Kidney glomerular epithelial cell (primary cell): ENCODE measurements at regions not wholly inside any gene's neighbourhood (a gene's known extent, or its start where the extent isn't known, plus 50 kb on each side); places are given as distances from the start of the nearest gene placed in this dataset.
A peak's percentile ranks its signal among the peaks of the same experiment; 100 is the strongest.
"Not testable (repeated sequence)": the region's sequence is repeated elsewhere in the genome, so short reads cannot be mapped to it uniquely, and the experiment has no call there.

Experiments used
- DNase-seq: peaks from one replicate; lab custom pipeline; 2025; lab: John Stamatoyannopoulos, UW

DNA sequence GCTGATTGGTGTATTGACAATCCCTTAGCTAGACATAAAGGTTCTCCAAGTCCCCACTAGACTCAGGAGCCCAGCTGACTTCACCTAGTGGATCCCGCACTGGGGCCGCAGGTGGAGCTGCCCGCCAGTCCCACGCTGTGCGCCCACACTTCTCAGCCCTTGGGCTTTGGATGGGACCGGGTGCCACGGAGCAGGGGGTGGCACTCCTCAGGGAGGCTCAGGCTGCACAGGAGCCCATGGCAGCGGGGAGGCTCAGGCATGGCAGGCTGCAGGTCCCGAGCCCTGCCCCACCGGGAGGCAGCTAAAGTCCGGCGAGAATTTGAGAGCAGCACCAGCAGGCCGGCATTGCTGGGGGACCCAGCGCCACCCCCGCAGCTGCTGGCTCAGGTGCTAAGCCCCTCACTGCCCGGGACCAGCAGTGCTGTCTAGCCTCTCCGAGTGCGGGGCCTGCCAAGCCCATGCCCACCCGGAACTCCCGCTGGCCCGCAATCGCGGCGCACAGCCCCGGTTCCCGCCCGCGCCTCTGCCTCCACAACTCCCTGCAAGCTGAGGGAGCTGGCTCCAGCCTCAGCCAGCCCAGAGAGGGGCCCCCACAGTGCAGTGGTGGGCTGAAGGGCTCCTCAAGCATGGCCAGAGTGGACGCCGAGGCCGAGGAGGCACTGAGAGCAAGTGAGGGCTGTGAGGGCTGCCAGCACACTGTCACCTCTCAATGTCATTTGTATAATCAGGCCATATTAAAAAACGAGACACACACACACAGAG, 437.2 kb downstream of the CSNK1G3 start:
- no peak for DNase-seq

GRCh38 chr5:123947797-123948196, 435.8 kb downstream of the CSNK1G3 start:
- no peak for DNase-seq

DNA sequence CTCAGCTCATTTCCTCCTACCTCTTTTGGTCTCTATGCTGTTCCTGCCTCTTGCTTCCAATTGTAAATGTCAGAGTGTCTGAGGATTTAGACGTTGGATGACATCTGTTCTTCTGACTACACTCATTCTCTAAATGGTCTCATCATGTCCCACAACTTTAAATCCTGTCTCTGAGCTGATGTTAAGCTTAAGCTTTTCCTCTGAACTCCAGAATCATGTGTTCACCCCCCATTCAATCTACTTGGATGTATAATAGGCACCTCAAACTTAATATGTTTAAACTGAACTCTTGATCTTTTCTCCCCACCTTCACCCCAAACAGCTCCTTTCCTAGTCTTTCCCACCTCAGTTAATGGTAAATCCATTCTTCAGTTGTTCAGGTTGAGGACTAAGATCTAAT, 433.6 kb downstream of the CSNK1G3 start:
- no peak for DNase-seq

- no peak for DNase-seq
Measured at GRCh38 chr5:123943151-123943550, 431.2 kb downstream of the CSNK1G3 start.

GRCh38 chr5:123940416-123940815, 428.4 kb downstream of the CSNK1G3 start:
- DNase-seq = no peak

- no peak for DNase-seq
Measured at GRCh38 chr5:123937230-123937629, 425.3 kb downstream of the CSNK1G3 start.

DNA sequence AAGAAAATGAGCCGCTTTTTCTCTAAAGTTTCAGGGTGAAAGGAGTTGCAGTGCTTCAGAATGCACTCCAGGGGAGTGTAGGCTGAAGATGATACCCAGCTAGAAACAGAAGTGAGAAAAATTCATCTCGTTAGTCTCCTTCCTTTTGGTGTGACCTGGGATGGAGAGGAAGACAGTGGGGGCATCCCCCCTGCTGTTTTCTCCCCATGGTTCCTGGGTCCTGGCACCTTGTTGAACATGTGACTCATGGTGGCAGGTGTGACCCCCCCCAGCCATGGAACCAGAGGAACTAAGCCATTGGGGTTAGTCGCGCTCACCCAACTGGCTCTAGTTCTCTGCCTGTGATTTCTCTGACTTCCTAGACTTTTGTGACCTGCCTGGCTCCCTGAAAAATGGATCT, 424.6 kb downstream of the CSNK1G3 start:
- DNase-seq = no peak

DNA sequence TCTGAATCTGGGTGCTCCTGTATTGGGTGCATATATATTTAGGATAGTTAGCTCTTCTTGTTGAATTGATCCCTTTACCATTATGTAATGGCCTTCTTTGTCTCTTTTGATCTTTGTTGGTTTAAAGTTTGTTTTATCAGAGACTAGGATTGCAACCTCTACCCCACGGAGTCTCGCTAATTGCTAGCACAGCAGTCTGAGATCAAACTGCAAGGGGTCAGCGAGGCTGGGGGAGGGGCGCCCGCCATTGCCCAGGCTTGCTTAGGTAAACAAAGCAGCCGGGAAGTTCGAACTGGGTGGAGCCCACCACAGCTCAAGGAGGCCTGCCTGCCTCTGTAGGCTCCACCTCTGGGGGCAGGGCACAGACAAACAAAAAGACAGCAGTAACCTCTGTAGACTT, 421.8 kb downstream of the CSNK1G3 start:
- not testable (repeated sequence) for DNase-seq

DNA sequence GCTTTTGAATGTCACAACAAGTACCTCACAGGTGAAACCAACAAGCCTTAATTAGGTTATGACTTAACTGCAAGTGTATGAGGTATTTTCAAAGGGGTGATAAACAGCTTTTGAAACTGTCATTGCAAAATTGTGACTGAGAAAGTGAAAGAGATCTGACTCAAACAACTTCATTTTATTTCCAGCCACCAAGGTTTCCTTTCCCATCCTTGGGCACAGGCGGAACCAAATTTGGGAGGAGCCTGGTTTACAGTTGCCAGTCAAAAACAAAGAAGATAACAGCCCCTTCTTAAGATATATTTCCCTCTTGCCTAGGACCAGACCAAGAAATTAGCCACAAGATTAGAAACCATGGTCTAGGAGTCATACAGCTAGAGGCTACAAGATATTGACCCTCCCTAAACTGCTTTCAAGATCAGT, 417.1 kb downstream of the CSNK1G3 start:
- DNase-seq = no peak

- no peak for DNase-seq
Measured at GRCh38 chr5:123928401-123928800, 416.4 kb downstream of the CSNK1G3 start.

GRCh38 chr5:123921193-123921592, 409.2 kb downstream of the CSNK1G3 start:
- DNase-seq = no peak

DNA sequence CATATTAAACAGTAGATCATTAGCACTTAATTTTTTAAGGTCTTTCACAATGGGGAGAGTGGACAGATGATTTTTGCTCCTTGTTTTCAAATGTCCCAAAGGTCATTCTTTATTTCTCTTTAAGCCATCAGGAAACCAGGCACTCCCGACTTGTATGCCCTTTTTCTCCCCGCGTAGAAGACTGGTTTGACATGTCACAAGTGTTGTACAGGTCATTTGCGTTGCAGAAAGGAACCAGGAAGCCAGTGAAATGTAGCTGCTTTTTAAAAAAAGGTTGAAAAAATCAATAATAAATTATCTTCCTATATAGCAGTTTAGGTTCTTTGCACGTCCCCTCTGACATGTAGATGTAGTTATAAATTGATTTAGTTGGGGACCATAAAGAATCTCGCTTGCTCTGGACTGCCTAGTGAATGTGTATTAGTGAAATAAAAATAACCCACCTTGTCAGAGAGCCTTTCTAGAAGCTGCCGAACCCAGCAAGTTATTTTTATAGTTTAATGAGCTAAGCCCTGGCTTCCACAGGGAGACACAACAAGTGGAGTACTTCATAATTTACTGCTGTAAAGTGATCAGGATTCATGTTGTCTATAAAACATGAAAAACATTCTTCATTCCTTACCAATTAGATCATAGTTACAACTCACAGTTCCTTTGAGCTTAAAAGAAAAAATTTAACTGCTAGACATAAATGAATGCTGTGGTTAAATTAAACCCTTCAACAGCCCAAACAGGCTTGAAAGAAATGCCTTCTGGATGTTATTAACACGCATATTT, 404.6 kb downstream of the CSNK1G3 start:
- DNase-seq = peak; percentile 93

DNA sequence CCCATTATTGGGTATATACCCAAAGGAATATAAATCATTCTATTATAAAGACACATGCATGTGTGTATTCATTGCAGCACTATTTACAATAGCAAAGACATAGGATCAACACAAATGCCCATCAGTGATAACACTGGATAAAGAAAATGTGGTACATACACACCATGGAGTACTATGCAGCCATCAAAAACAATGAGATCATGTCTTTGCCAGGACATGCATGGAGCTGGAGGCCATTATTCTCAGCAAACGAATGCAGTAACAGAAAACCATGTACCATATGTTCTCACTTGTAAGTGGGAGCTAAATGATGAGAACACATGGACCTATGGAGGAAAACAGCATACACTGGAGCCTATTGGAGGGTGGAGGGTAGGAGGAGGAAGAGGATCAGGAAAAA, 402.4 kb downstream of the CSNK1G3 start:
- DNase-seq = no peak

DNA sequence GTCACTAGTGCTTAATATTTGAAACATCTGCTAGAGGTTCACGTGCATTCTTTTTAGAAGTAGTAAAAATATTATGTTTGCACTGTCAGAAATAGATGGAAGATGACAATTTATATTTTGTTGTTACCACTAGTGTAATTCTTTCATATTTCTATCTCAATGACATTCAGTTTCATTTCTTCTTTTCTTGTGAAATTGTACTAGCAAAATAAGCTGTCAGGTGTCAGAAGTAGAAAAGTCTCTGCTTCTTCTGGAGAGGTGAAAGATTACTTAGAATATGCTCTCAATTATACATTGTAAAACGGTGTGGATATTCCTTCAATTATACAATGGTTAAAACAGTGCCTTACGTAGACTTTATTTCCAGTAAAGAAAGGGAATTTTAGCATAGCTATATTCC, 395.4 kb downstream of the CSNK1G3 start:
- DNase-seq = no peak

DNA sequence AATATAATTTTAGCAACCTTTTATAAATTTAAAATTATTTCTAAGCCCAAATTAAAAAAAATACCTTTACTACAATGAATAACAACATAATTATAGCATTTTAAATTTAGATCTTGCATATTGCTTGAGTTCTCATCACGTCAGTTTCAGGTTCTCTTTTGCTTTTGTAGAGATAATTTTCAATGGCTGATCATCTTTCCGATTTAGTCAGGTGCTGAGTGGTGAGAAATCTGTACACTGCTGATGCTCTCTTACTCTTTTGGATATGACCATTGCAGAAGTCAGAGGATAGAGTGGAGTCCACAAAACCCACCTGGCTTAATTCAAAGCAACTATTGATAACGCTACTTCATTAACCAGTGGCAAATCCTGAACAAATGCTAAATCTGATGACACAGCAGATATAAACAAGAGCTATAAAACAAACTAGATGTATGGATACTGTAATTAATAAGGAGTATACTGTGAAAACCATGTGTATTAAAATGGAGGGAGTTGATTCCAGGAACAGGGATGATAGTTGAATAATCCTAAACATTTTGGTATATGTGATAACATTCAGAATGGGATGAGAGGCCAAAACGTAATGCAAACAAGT, 394.8 kb downstream of the CSNK1G3 start:
- no peak for DNase-seq

GRCh38 chr5:123885081-123885480, 373.1 kb downstream of the CSNK1G3 start:
- DNase-seq = no peak

GRCh38 chr5:123882965-123883345, 371.0 kb downstream of the CSNK1G3 start:
- no peak for DNase-seq

DNA sequence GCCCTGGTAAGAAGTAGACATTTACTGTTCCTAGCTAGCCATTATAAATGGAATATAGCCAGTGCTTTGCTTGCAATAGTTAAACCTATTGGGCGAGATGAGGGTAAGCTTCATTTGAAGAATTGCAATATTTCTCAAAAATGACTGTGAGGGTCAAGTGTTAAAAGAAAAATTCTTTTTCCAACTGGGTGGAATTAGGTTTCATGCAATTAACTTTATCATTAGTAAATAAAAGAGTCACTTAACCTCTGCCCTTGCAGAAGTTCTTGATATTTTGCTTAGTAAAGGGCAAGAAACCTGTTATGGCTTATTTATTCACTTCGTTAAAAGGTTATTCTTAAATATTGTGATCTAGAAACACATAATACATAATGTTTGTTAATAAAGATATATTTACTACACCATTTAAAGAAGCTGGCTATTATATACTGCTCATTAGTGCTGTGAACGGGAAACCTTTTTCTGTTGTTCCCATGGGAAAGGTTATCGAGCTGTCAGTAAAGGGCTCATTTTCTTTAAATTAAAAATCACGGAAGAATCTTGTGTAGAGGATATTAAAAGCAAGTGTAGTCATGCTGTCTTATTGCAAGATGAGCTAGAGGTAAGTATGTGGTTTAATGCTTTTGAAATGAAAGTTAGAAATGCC, 370.5 kb downstream of the CSNK1G3 start:
- no peak for DNase-seq

DNA sequence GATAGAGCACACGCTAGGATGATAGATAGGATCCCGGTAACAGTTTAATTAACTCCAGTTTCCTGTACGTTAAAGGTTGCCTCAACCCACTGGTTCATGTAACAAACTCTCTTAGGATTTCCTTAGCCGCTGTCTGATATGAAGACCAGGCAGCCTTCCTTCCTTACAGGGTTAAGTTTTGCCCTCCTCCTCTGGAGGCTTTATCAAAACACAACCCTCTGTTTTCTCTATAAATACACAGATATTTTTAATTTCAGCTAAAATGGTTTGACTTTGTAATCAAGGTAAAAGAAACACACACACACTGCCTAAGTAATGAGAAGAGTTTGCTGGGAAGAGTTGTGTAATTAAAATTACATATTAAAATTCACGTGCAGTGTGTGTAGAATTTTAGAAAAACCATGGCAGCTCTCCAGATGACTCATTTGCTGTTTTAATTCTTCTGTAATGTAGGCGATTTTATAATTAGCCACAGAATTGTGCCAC, 369.8 kb downstream of the CSNK1G3 start:
- peak; percentile 43 for DNase-seq

DNA sequence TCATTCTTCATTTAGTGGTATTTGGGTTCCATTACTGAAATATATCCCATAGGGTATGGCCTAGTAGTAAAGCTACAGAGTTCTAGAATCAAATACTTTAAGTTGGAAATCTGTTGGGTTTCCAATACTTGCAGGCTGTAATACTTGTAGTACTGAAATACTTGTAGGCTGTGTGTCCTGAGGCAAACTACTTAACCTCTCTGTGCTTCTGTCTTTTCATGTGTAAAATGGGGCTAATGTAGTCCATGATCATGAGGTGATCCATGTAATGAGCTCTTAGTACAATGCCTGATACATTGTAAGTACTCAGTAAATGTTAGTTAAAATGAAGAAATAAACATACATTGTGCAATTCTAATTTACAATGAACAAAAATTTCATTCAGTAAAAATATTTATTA, 368.9 kb downstream of the CSNK1G3 start:
- DNase-seq = no peak

DNA sequence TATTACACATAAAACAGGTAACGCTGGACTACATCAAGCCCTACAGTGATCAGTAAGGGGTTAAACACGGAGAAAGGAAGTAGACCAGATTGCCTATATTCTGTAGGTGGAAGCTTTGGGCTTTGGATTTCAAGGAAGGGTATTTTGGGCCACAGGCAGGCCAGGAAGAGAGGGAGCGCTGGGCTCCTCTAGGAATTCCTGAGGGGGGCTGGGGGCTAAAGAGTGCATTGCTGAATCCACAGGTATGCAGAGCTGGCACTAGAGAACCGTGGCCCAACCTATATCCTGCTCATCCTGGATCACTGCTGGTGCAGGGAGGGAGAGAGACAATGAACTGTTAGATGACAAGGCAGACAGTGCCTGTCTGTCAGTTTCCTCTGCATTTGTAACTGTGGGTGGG, 367.1 kb downstream of the CSNK1G3 start:
- no peak for DNase-seq

DNA sequence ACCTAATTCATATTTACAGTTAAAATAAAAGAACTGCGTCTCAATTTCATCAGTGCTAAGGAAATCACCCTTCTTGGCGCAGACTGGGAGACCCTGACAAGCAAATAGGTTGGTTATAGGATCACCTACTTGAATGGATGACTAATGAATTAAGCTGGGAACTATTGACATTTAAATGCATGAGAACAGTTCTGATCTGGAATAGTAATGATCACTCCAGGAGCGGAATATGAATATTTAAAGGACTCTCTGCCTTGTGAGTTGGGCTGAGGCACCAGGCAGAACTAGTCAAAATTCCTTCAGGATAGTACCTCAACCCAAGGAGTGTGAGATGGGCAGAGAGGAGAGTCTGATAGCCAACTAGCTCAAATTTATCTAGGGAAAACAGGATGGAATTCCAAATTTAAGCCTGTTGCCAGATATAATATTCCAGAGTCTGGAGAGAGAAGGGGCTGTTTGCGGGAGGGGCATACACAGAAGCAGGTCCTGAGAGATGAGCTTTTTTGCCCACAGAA, 364.4 kb downstream of the CSNK1G3 start:
- no peak for DNase-seq
